ENCODE measurements at regions not wholly inside any gene's neighbourhood (a gene's known extent, or its start where the extent isn't known, plus 50 kb on each side); places are given as distances from the start of the nearest gene placed in this dataset.

DNA sequence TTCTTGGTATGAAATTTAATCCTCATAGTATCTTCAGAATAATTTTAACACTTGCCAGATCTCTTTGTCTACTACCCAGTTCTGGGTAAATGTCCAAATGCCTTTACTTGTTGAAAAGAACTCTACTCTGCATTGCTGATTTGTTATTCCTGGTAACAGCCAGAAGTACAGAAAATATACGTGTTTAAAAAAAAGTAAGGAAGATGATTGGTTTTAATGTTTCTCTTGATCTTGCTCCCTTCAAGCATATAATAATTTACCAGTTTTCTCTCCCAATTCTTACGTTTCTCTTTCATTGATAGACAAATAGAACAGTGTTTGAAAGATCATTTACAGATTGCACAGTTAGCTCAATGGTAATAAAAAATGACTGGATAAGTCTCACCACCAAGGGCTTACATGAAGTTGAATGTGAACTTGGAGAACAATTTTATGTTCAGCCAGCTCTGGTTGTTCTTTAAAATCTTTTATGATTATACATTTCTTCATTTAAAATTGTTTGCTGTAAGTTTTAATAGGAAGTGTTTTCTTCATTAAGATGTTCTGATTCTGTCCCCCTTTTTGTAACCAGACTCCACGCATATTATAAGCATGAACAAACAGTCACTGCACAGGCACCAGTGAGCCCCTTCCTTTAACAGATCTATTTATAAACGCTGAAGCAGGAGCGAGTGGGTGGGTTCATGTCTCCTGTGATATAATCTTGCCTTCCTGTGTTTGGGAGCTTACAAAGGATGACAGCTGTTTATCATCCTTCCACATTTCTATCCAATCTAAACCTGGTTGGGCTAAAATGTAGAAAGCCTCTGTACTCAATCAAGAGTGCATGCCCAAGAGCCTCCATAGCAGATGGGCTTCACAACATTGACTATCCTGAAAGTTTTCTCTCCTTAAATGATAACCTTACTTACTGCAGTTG lies 299.5 kb downstream of the PRL start:
- peak overlapping the region; percentile 18 for H3K27ac ChIP-seq (ENCODE audit: insufficient read depth, low read depth, low read length)
- H4K20me1 ChIP-seq (replicated peaks; ENCODE audit: control insufficient read depth, extremely low read depth, insufficient read depth, low read length): no peaks in the 10 kb centered on the region
- no peaks in the 10 kb centered on the region for H3K27me3 ChIP-seq (ENCODE audit: control insufficient read depth in 2 of 2, insufficient read depth in 2 of 2, low read length in 2 of 2)
- H3K79me2 ChIP-seq (ENCODE audit: control insufficient read depth, insufficient read depth, low read length): no peaks in the 10 kb centered on the region
- POLR2A ChIA-PET: no interaction called here
- no peak overlapping the region for H3K4me3 ChIP-seq (replicated peaks in 1 of 3; ENCODE audit: insufficient read depth in 1 of 3, low read depth in 1 of 3, low read length in 3 of 3)
- H3K9ac ChIP-seq (replicated peaks; ENCODE audit: extremely low read depth, insufficient read depth, low read length): no peak overlapping the region
- TF ChIP-seq POLR2A (IDR thresholded peaks at IDR 0.05; ENCODE audit: low read depth, low read length) (no peak), JUN (IDR thresholded peaks at IDR 0.05; ENCODE audit: borderline replicate concordance, insufficient read depth, insufficient read length, low read depth) (no peak), MYC (IDR thresholded peaks at IDR 0.05; ENCODE audit: low read depth, low read length) (no peak), POLR2AphosphoS5 (IDR thresholded peaks at IDR 0.05; ENCODE audit: insufficient read depth, low read depth, low read length) (no peak), GATA2 (IDR thresholded peaks at IDR 0.05; ENCODE audit: insufficient read depth, insufficient read length, low read depth, low read length) (no peak), EZH2 (IDR thresholded peaks at IDR 0.05; ENCODE audit: borderline replicate concordance, low read depth, low read length, severe bottlenecking) (no peak), FOS (IDR thresholded peaks at IDR 0.05; ENCODE audit: borderline replicate concordance, insufficient read depth, low read length) (no peak), CTCF (IDR thresholded peaks at IDR 0.05; ENCODE audit: extremely low read depth in 1 of 2, insufficient read depth in 1 of 2, low read depth in 1 of 2, low read length in 2 of 2) (no peak)
- TF ChIP-seq, protein P1, sequence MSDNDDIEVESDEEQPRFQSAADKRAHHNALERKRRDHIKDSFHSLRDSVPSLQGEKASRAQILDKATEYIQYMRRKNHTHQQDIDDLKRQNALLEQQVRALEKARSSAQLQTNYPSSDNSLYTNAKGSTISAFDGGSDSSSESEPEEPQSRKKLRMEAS (IDR thresholded peaks at IDR 0.05; ENCODE audit: insufficient read depth, insufficient read length): no peak
- H3K4me1 ChIP-seq (ENCODE audit: control insufficient read depth, extremely low read depth, insufficient read depth, low read length): peaks cover 19% of the 10 kb centered on the region
- intact Hi-C loops (cut with micrococcal nuclease): loop anchor here (1.0 kb wide), 1 partner anchor 10 kb away; no protein-coding TSS in a partner anchor
- H3K9me3 ChIP-seq (replicated peaks; ENCODE audit: control insufficient read depth, insufficient read depth, low read length): no peaks in the 10 kb centered on the region
- no peak overlapping the region for H3K4me2 ChIP-seq (ENCODE audit: insufficient read depth, low read length)
- peak; percentile 49 for FAIRE-seq
- BruUV-seq (replicated peaks): no TSS peak
- CTCF ChIA-PET: interaction anchor here (1.1 to 1.5 kb wide), 4 partner anchors 8 to 150 kb away, joined by 3 read pairs; no protein-coding TSS in a partner anchor
- dilution Hi-C loops (cut with MboI; ENCODE audit: extremely low pct_ligation_motif_present, low sequenced_read_pairs): no loop called here
- no peak overlapping the region for H2AFZ ChIP-seq (ENCODE audit: low read depth, low read length)
- peaks cover 0 to 3% of the 10 kb centered on the region in 2 experiments for H3K36me3 ChIP-seq (ENCODE audit: control insufficient read depth in 2 of 2, extremely low read depth in 1 of 2, insufficient read depth in 2 of 2, low read length in 2 of 2)
- H3K9me1 ChIP-seq (replicated peaks; ENCODE audit: control insufficient read depth, extremely low read depth, insufficient read depth, low read length): no peaks in the 10 kb centered on the region
- DNase-seq (ENCODE audit: low read depth, low spot score): peak; percentile 60

Measured in endothelial cell of umbilical vein (primary cell).